ENCODE measurements at regions not wholly inside any gene's neighbourhood (a gene's known extent, or its start where the extent isn't known, plus 50 kb on each side); places are given as distances from the start of the nearest gene placed in this dataset.

GRCh38 chr7:17118412-17118811, 180.0 kb upstream of the AHR start:
- no peak overlapping the region for H3K4me3 ChIP-seq (ENCODE audit: low read length)
- TF ChIP-seq CTCF (conservative IDR thresholded peaks at IDR 0.05; ENCODE audit: low read depth, low read length), result no peak
- no peak for DNase-seq (ENCODE audit: low read depth)

- DNase-seq (ENCODE audit: low read depth), result no peak
- no peak overlapping the region for H3K4me3 ChIP-seq (ENCODE audit: low read length)
- no peak for TF ChIP-seq CTCF (conservative IDR thresholded peaks at IDR 0.05; ENCODE audit: low read depth, low read length)
Observed at GRCh38 chr7:17120756-17121155, 177.7 kb upstream of the AHR start.

GRCh38 chr7:17121671-17122070, 176.8 kb upstream of the AHR start:
- no peak overlapping the region for H3K4me3 ChIP-seq (ENCODE audit: low read length)

GRCh38 chr7:17123020-17123419, 175.4 kb upstream of the AHR start:
- DNase-seq (ENCODE audit: low read depth), result no peak
- TF ChIP-seq CTCF (conservative IDR thresholded peaks at IDR 0.05; ENCODE audit: low read depth, low read length), result no peak
- H3K4me3 ChIP-seq (ENCODE audit: low read length), result no peak overlapping the region

More at GRCh38 chr7:17121671-17122070, 176.8 kb upstream of the AHR start:
- DNase-seq (ENCODE audit: low read depth), result no peak
- no peak for TF ChIP-seq CTCF (conservative IDR thresholded peaks at IDR 0.05; ENCODE audit: low read depth, low read length)

GRCh38 chr7:17126413-17127268, 171.8 kb upstream of the AHR start:
- TF ChIP-seq CTCF (conservative IDR thresholded peaks at IDR 0.05; ENCODE audit: low read depth, low read length), result no peak
- no peak for DNase-seq (ENCODE audit: low read depth)
- H3K4me3 ChIP-seq (ENCODE audit: low read length), result no peak overlapping the region

- no peak for DNase-seq (ENCODE audit: low read depth)
- H3K4me3 ChIP-seq (ENCODE audit: low read length), result no peak overlapping the region
- TF ChIP-seq CTCF (conservative IDR thresholded peaks at IDR 0.05; ENCODE audit: low read depth, low read length), result no peak
Observed at GRCh38 chr7:17129218-17129617, 169.2 kb upstream of the AHR start.

Measured in retinal pigment epithelial cell (primary cell).